PC-3 (cell line): ENCODE measurements at regions not wholly inside any gene's neighbourhood (a gene's known extent, or its start where the extent isn't known, plus 50 kb on each side); places are given as distances from the start of the nearest gene placed in this dataset.

Experiments
- ATAC-seq: fragments of 200-7000 bp; cut with Tn5 transposase; 2 replicates; pipeline ENCODE4 v1.9.1; 2020; ENCODE audit warnings: mild to moderate bottlenecking, moderate library complexity
- BruUV-seq: library from RNA; stranded (reverse); fragments of 400-500 nt; replicated peaks from 2 replicates; lab custom pipeline; 2021; lab: Mats Ljungman, UMichigan
- CTCF ChIA-PET: fragments of 300-600 bp; sonication (Branson Sonifier 250); formaldehyde crosslinking; loops from one replicate; lab custom pipeline; 2022; ENCODE audit warnings: antibody characterized with exemption; lab: Charles Lee
- POLR2A ChIA-PET: fragments of 300-600 bp; sonication (Branson Sonifier 250); formaldehyde crosslinking; loops from one replicate; lab custom pipeline; 2022; ENCODE audit warnings: antibody characterized with exemption; ENCODE audit not compliant: unreplicated experiment; lab: Charles Lee
- DNase-seq: peaks from one replicate; pipeline ENCODE4 v3.0.0-alpha.2; 2015
- H2AFZ ChIP-seq: fragments of 300-600 bp; sonication (generic); 2 replicates; pipeline ENCODE4 v1.6.0; 2016; ENCODE audit warnings: antibody characterized with exemption, low read length
- H3F3A ChIP-seq: fragments of 300-600 bp; sonication (generic); one replicate; pipeline ENCODE4 v1.6.0; 2017; ENCODE audit warnings: antibody characterized with exemption, low read length, control low read depth, mild to moderate bottlenecking; ENCODE audit not compliant: unreplicated experiment
- H3K27ac ChIP-seq: fragments of 300-600 bp; sonication (generic); 2 replicates; pipeline ENCODE4 v1.5.1; 2016; ENCODE audit warnings: mild to moderate bottlenecking, low read length
- H3K27me3 ChIP-seq: fragments of 300-600 bp; sonication (generic); 2 replicates; pipeline ENCODE4 v1.6.1; 2016; ENCODE audit warnings: low read length, mixed read lengths
- H3K36me3 ChIP-seq: fragments of 300-600 bp; sonication (generic); 2 replicates; pipeline ENCODE4 v1.6.1; 2016; ENCODE audit warnings: low read depth, mixed run types, low read length, mixed read lengths
- H3K4me1 ChIP-seq: fragments of 300-600 bp; sonication (generic); 2 replicates; pipeline ENCODE4 v1.5.1; 2016; ENCODE audit warnings: low read length; ENCODE audit not compliant: insufficient read depth
- H3K4me2 ChIP-seq: fragments of 300-600 bp; sonication (generic); 2 replicates; pipeline ENCODE4 v1.6.0; 2016; ENCODE audit warnings: low read length
- H3K4me3 ChIP-seq: fragments of 300-600 bp; sonication (generic); 2 replicates; pipeline ENCODE4 v1.5.1; 2016; ENCODE audit warnings: mild to moderate bottlenecking, low read length, mixed read lengths
- H3K79me2 ChIP-seq: fragments of 300-600 bp; sonication (generic); 2 replicates; pipeline ENCODE4 v1.6.1; 2017; ENCODE audit warnings: low read length, mixed read lengths
- H3K9ac ChIP-seq: fragments of 300-600 bp; sonication (generic); 2 replicates; pipeline ENCODE4 v1.6.0; 2016; ENCODE audit warnings: mild to moderate bottlenecking, low read length
- H3K9me2 ChIP-seq: fragments of 300-600 bp; sonication (generic); replicated peaks from 2 replicates; pipeline ENCODE4 v1.6.1; 2016; ENCODE audit warnings: mixed run types, low read length, mixed read lengths
- H3K9me3 ChIP-seq: fragments of 300-600 bp; sonication (generic); 2 replicates; pipeline ENCODE4 v1.6.1; 2016; ENCODE audit warnings: low read length, mixed read lengths
- H4K20me1 ChIP-seq: fragments of 300-600 bp; sonication (generic); 2 replicates; pipeline ENCODE4 v1.6.1; 2016; ENCODE audit warnings: low read length, mixed read lengths
- EZH2 ChIP-seq: fragments of 300-600 bp; sonication (generic); IDR thresholded peaks from one replicate; pipeline ENCODE4 v1.6.1; 2017; ENCODE audit warnings: antibody characterized with exemption, mild to moderate bottlenecking, low read length; ENCODE audit not compliant: unreplicated experiment
- EZH2phosphoT487 ChIP-seq: fragments of 300-600 bp; sonication (generic); IDR thresholded peaks from 2 replicates; pipeline ENCODE4 v1.6.1; 2018; ENCODE audit warnings: mild to moderate bottlenecking, antibody characterized with exemption, low read length, borderline replicate concordance
- intact Hi-C: fragments of 100-400 bp; cut with micrococcal nuclease; formaldehyde crosslinking; loops from 2 replicates; pipeline ENCODE4 v1.9.0; 2023
- TF ChIP-seq, protein P1 (sequence below): fragments of 300-600 bp; sonication (generic); conservative IDR thresholded peaks from 2 replicates; pipeline ENCODE4 v1.5.1; 2017; ENCODE audit warnings: antibody characterized with exemption, low read depth, mild to moderate bottlenecking, low read length

DNA sequence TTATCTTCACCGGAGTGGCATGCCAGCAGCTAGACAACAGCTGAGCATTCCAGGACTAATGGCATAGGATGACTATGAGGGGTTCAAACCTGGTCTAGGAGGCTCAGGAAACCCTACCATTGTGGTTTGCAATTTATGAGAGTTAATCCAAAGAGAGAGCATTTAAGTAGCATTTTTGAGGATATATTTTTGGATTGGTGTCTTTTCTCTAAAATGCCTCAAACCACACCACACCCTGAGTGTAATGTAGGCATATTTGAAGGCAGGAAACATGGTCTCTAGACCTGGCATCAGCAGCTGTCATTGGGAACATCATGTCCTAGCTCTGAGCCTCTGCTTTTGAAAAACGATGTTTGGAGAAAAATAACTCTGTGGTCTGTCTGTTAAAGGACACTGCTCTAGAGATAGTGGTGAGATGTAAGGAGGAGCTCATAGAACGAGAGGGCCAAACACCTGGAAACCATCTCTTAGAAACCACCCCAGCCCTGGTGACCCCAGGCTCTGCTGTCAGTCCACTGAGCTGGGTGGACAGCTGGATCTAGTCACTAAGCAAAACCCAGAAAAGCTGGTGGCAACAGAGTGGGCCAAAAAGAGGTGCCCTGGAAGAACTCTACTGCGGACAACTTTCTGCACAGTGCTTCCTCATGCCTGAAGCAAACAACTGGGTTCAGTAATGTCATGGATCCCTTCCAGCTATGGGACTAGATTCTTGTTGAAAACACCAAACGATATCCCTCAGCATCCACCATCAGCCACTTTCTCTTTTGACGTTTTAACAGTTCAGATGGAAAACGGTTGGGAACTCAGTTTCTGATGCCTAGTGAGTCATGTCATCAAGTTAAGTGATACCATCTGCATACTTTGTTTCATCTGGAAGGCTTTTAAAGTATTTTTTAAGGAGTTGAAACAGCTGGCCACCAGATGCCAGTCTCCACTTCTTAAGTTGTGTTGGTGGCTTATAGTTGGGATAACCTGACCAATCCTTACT is 100.2 kb upstream of the C1QTNF7 start:
- no peaks in the 10 kb centered on the region for H3F3A ChIP-seq
- intact Hi-C loops = no loop called here
- H3K9ac ChIP-seq = no peak overlapping the region
- H3K9me2 ChIP-seq = no peaks in the 10 kb centered on the region
- ChIA-PET POLR2A (no interaction called here), CTCF (no interaction called here)
- no peaks in the 10 kb centered on the region for H3K9me3 ChIP-seq
- no peak overlapping the region for H2AFZ ChIP-seq
- no peaks in the 10 kb centered on the region for H3K36me3 ChIP-seq
- no peaks in the 10 kb centered on the region for H3K27me3 ChIP-seq
- H4K20me1 ChIP-seq = no peaks in the 10 kb centered on the region
- no peak for ATAC-seq
- no peak for DNase-seq
- H3K4me3 ChIP-seq = no peak overlapping the region
- no peak overlapping the region for H3K27ac ChIP-seq
- no TSS peak for BruUV-seq
- TF ChIP-seq, protein P1, sequence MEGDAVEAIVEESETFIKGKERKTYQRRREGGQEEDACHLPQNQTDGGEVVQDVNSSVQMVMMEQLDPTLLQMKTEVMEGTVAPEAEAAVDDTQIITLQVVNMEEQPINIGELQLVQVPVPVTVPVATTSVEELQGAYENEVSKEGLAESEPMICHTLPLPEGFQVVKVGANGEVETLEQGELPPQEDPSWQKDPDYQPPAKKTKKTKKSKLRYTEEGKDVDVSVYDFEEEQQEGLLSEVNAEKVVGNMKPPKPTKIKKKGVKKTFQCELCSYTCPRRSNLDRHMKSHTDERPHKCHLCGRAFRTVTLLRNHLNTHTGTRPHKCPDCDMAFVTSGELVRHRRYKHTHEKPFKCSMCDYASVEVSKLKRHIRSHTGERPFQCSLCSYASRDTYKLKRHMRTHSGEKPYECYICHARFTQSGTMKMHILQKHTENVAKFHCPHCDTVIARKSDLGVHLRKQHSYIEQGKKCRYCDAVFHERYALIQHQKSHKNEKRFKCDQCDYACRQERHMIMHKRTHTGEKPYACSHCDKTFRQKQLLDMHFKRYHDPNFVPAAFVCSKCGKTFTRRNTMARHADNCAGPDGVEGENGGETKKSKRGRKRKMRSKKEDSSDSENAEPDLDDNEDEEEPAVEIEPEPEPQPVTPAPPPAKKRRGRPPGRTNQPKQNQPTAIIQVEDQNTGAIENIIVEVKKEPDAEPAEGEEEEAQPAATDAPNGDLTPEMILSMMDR = no peak
- H3K4me2 ChIP-seq = no peak overlapping the region
- H3K79me2 ChIP-seq = no peaks in the 10 kb centered on the region
- H3K4me1 ChIP-seq = peaks cover 5% of the 10 kb centered on the region

DNA sequence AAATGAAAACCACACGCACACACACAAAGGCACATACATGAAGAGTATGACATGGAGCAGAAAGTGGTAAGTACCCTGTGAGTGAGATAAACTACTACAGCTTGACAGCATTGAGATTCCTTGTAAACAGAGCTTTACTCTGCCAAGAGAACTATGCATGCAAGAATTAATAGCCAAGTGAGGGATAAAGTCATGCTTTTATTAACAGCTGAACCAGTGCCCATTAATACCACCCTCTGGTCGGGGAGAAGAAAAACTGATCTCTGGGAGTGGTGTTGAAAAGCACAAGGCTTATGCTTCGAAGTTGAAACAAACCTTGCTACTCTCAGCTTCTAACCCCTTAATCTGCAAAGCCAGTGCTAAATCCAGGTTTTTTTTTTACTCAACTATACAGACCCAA is 95.9 kb upstream of the C1QTNF7 start:
- Histone ChIP-seq H3K27me3 (no peaks in the 10 kb centered on the region), H3F3A (no peaks in the 10 kb centered on the region), H3K4me2 (no peak overlapping the region), H2AFZ (no peak overlapping the region), H3K4me1 (peaks cover 4% of the 10 kb centered on the region; the same call in 1 of the 2 replicates), H3K27ac (no peak overlapping the region), H3K9me3 (no peaks in the 10 kb centered on the region), H3K79me2 (no peaks in the 10 kb centered on the region), H3K9ac (no peak overlapping the region), H3K4me3 (no peak overlapping the region), H3K36me3 (no peaks in the 10 kb centered on the region), H3K9me2 (no peaks in the 10 kb centered on the region), H4K20me1 (no peaks in the 10 kb centered on the region)
- ATAC-seq = no peak
- intact Hi-C loops = no loop called here
- no peak for DNase-seq
- TF ChIP-seq EZH2phosphoT487 = no peak
- TF ChIP-seq, protein P1 = no peak
- TF ChIP-seq EZH2 = no peak
- ChIA-PET POLR2A (no interaction called here), CTCF (no interaction called here)
- no TSS peak for BruUV-seq

DNA sequence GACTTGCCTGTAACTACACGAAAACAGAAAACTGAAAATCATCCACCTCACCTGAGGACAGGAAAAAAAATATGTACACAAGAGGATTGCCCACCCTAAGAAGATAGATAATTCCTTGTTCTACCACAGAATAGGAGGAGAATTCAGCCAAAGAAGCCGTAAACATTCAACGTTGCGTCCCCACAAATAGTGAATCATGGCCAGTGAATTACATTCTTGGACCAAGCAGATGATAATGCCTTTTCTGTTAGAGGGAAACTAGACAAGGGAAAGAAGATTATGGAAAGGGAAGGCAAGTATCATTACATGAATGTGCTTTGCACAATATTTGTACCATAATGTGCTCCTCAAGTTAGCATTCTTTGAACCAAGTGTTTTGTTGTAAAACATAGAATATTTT is 95.5 kb upstream of the C1QTNF7 start:
- ChIA-PET POLR2A (no interaction called here), CTCF (no interaction called here)
- Histone ChIP-seq H2AFZ (no peak overlapping the region), H3K9me2 (no peaks in the 10 kb centered on the region), H3K36me3 (no peaks in the 10 kb centered on the region), H3K9me3 (no peaks in the 10 kb centered on the region), H3K79me2 (no peaks in the 10 kb centered on the region), H3K27ac (no peak overlapping the region), H4K20me1 (no peaks in the 10 kb centered on the region), H3K4me2 (no peak overlapping the region), H3K27me3 (no peaks in the 10 kb centered on the region), H3K4me1 (peaks cover 4% of the 10 kb centered on the region; the same call in 1 of the 2 replicates), H3K4me3 (no peak overlapping the region), H3F3A (no peaks in the 10 kb centered on the region), H3K9ac (no peak overlapping the region)
- DNase-seq = no peak
- no TSS peak for BruUV-seq
- ATAC-seq = no peak
- TF ChIP-seq, protein P1 = no peak
- TF ChIP-seq EZH2phosphoT487 (no peak), EZH2 (no peak)
- intact Hi-C loops = no loop called here
